Right cardiac atrium (tissue), 5 donors: ENCODE measurements at regions not wholly inside any gene's neighbourhood (a gene's known extent, or its start where the extent isn't known, plus 50 kb on each side); places are given as distances from the start of the nearest gene placed in this dataset.

Experiments
- ATAC-seq, 2 donors: fragments of 200-7000 bp; cut with Tn5 transposase; one replicate each; pipeline versions ENCODE4 v1.8.0 to v1.9.1; 2020; ENCODE audit warnings: moderate library complexity in 2 of 2, mild to moderate bottlenecking in 1 of 2
- DNase-seq, 3 donors: peaks; one replicate each; pipeline ENCODE4 v3.0.0-alpha.2; 2020
- H3K27ac ChIP-seq: one replicate; pipeline ENCODE4 v1.5.1; 2013; ENCODE audit warnings: mild to moderate bottlenecking, low read length, control low read depth, moderate library complexity
- H3K27me3 ChIP-seq: one replicate; pipeline ENCODE4 v1.6.1; 2013; ENCODE audit not compliant: control insufficient read depth, insufficient read depth
- H3K4me1 ChIP-seq: one replicate; pipeline ENCODE4 v1.6.1; 2013; ENCODE audit warnings: low read length; ENCODE audit not compliant: control insufficient read depth, insufficient read depth
- H3K4me3 ChIP-seq: one replicate; pipeline ENCODE4 v1.5.1; 2013; ENCODE audit warnings: low read length, control low read depth
- H3K9me3 ChIP-seq: one replicate; pipeline ENCODE4 v1.6.1; 2013; ENCODE audit warnings: low read length; ENCODE audit not compliant: control insufficient read depth
- WGBS: extraction: QIAGEN DNeasy Blood & Tissue Kit; methylation state at CpG from one replicate; pipeline ENCODE4 v1.1.7; 2013; 5-methylcytosine and 5-hydroxymethylcytosine counted together
- intact Hi-C, 4 donors: fragments of 100-400 bp; cut with DNase I; formaldehyde crosslinking; loops; one replicate each; pipeline versions ENCODE4 v1.11.0 to v1.14.0; 2022 to 2023
- donor health status: healthy with polysubstance abuse.
- donor health status: DM: no; HTN: yes; CAD: no.
- donor health status: DM: no; HTN: no; CAD: no.
- donor health status: DM: no; HTN: yes; CAD: no; lungs with severe emphysema.
- donor health status: DM: yes; HTN: yes; CAD: no.

- DNase-seq (no peak), ATAC-seq (no peak)
- WGBS, result 84% methylated on average over 3 of the region's 3 CpGs
- intact Hi-C loops, result no loop called here
- Histone ChIP-seq H3K9me3 (no peaks in the 10 kb centered on the region), H3K27me3 (no peaks in the 10 kb centered on the region), H3K4me3 (no peak overlapping the region), H3K27ac (no peak overlapping the region), H3K4me1 (no peaks in the 10 kb centered on the region)
Measured at GRCh38 chr14:42090122-42090521, 483.4 kb downstream of the LRFN5 start.

DNA sequence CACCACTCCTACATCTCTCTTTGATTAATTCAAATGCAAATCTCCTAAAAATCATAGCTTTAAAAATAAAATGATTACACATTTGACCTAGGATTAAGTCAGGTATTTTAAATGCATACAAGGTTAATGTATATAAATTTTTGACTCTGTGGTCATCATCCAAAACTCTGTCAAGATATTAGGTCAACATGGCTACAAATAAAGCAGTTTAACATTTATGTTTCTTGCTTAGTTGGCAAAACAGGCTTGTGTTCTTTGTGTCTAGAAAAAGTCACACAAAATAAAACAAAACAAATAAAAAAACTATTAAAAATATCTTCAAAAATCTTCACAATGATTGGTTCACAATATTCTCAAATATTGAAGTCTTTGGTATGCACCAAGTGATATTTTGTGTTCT is 473.2 kb downstream of the LRFN5 start:
- Histone ChIP-seq H3K4me1 (no peaks in the 10 kb centered on the region), H3K4me3 (no peak overlapping the region), H3K9me3 (no peaks in the 10 kb centered on the region), H3K27ac (no peak overlapping the region), H3K27me3 (no peaks in the 10 kb centered on the region)
- no peak for ATAC-seq
- no peak for DNase-seq
- intact Hi-C loops, result no loop called here

GRCh38 chr14:42078345-42078744 is 471.7 kb downstream of the LRFN5 start:
- DNase-seq (no peak), ATAC-seq (no peak)
- intact Hi-C loops, result no loop called here
- no peaks in the 10 kb centered on the region for H3K27me3 ChIP-seq
- no peak overlapping the region for H3K27ac ChIP-seq
- H3K4me3 ChIP-seq, result no peak overlapping the region
- H3K9me3 ChIP-seq, result no peaks in the 10 kb centered on the region
- 60% methylated on average over 2 of the region's 2 CpGs for WGBS
- H3K4me1 ChIP-seq, result no peaks in the 10 kb centered on the region

DNA sequence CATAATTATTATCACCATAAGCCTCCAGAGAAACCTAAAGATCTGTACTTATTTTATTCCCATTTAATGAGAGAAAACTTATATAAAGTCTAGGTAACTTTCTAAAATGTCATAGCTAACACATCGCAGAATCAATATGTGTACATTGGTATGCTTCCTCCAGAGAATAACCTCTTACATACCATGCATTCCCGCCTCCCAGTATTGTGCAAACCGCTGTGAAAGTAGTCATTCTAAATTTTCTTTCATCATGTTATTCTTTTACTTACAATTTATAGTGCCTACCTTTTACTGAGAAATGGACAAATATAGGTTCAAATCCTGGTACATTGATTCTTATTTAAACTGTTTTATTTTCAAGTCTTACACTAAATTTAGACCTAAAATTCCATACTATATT is 463.4 kb downstream of the LRFN5 start:
- intact Hi-C loops, result no loop called here
- ATAC-seq, result no peak
- 82% methylated on average over 3 of the region's 3 CpGs for WGBS
- H3K27me3 ChIP-seq, result no peaks in the 10 kb centered on the region
- H3K27ac ChIP-seq, result no peak overlapping the region
- no peaks in the 10 kb centered on the region for H3K4me1 ChIP-seq
- H3K9me3 ChIP-seq, result no peaks in the 10 kb centered on the region
- no peak for DNase-seq
- H3K4me3 ChIP-seq, result no peak overlapping the region

- intact Hi-C loops, result no loop called here
- no peak for ATAC-seq
- Histone ChIP-seq H3K27ac (no peak overlapping the region), H3K27me3 (no peaks in the 10 kb centered on the region), H3K4me3 (no peak overlapping the region), H3K4me1 (no peaks in the 10 kb centered on the region), H3K9me3 (no peaks in the 10 kb centered on the region)
- WGBS, result 55% methylated on average over 2 of the region's 2 CpGs
- DNase-seq, result no peak
Measured at GRCh38 chr14:42057111-42057510, 450.4 kb downstream of the LRFN5 start.

- ATAC-seq (no peak), DNase-seq (no peak)
- H3K4me1 ChIP-seq, result no peaks in the 10 kb centered on the region
- 18% methylated on average over 3 of the region's 3 CpGs for WGBS
- H3K4me3 ChIP-seq, result no peak overlapping the region
- H3K27ac ChIP-seq, result no peak overlapping the region
- no peaks in the 10 kb centered on the region for H3K9me3 ChIP-seq
- no peaks in the 10 kb centered on the region for H3K27me3 ChIP-seq
- intact Hi-C loops, result no loop called here
Measured at GRCh38 chr14:42047421-42048055, 440.9 kb downstream of the LRFN5 start.

GRCh38 chr14:42045383-42045782 is 438.7 kb downstream of the LRFN5 start:
- no peak for DNase-seq
- WGBS, result 76% methylated on average over 3 of the region's 3 CpGs
- ATAC-seq, result no peak
- intact Hi-C loops, result no loop called here
- Histone ChIP-seq H3K27ac (no peak overlapping the region), H3K4me1 (no peaks in the 10 kb centered on the region), H3K9me3 (no peaks in the 10 kb centered on the region), H3K27me3 (no peaks in the 10 kb centered on the region), H3K4me3 (no peak overlapping the region)

DNA sequence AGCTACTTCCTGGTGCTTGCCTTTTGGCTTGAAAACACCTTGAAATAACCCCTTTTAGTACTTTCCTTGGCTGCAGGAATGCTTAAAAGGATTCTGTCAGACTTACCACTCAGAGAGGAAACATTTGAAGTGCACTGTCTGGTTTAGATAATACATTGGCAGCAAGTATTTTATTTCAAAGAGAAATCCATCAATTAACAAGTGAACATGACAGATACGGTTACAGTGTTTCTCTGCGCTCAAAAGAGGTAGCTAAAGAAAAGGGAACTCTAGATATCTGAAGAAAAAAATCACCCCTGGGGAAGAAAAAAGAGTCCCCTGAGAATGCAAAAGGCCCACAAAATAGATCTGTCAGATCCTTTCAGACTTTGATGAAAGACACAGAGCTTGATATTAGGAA is 421.9 kb downstream of the LRFN5 start:
- Histone ChIP-seq H3K27me3 (no peaks in the 10 kb centered on the region), H3K9me3 (no peaks in the 10 kb centered on the region), H3K27ac (no peak overlapping the region), H3K4me3 (no peak overlapping the region), H3K4me1 (no peaks in the 10 kb centered on the region)
- intact Hi-C loops, result no loop called here
- DNase-seq (no peak), ATAC-seq (no peak)
- 39% methylated on average over 2 of the region's 2 CpGs for WGBS

- DNase-seq, result no peak
- intact Hi-C loops, result no loop called here
- 80% methylated on average over 3 of the region's 3 CpGs for WGBS
- ATAC-seq, result no peak
- H3K4me3 ChIP-seq, result no peak overlapping the region
- H3K9me3 ChIP-seq, result no peaks in the 10 kb centered on the region
- no peaks in the 10 kb centered on the region for H3K4me1 ChIP-seq
- H3K27ac ChIP-seq, result no peak overlapping the region
- no peaks in the 10 kb centered on the region for H3K27me3 ChIP-seq
Measured at GRCh38 chr14:42027271-42027670, 420.6 kb downstream of the LRFN5 start.

DNA sequence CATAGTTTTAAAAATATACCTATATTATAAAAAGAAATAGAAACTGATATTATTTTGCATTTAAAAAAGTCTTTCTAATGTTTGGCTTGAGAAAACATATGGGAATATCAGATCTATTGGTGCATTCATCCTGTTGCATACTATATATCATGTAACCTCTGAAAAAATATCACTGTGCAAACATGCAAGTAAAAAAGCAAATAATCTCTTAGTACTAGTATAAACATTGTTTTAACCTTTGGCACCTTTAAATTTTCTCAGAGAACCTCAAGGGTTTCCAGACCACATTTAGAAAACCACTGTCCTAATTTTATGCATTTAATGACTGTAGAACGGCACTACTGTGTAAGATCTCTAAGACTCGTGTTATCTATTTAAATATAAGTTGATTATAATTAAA is 416.8 kb downstream of the LRFN5 start:
- ATAC-seq (no peak), DNase-seq (no peak)
- no peak overlapping the region for H3K27ac ChIP-seq
- H3K9me3 ChIP-seq, result no peaks in the 10 kb centered on the region
- no peaks in the 10 kb centered on the region for H3K27me3 ChIP-seq
- 46% methylated on average over 2 of the region's 2 CpGs for WGBS
- intact Hi-C loops, result no loop called here
- no peak overlapping the region for H3K4me3 ChIP-seq
- no peaks in the 10 kb centered on the region for H3K4me1 ChIP-seq

GRCh38 chr14:42014301-42014700 is 407.6 kb downstream of the LRFN5 start:
- ATAC-seq (no peak), DNase-seq (no peak)
- Histone ChIP-seq H3K9me3 (no peaks in the 10 kb centered on the region), H3K27ac (no peak overlapping the region), H3K27me3 (no peaks in the 10 kb centered on the region), H3K4me3 (no peak overlapping the region), H3K4me1 (no peaks in the 10 kb centered on the region)
- intact Hi-C loops, result no loop called here
- 74% methylated on average over 3 of the region's 3 CpGs for WGBS

DNA sequence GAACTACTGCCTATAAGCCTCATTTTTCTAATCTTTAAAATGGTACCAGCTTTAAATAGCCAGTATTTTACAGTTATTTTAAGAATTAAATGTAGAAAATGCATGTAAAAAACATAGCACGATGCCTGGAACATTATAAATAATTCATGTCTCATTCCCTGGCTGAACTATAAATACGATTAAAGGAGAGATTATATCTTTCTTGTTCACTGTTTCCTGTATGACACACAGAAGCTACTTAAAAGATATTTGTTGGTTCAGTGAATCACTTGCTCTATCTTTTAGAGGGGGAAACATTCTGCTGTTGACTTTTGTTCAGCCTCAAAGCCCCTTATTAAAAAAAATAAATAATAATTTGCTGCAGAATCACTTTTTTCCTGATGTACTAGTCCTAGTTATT is 406.9 kb downstream of the LRFN5 start:
- intact Hi-C loops, result no loop called here
- WGBS, result 60% methylated on average over 2 of the region's 2 CpGs
- ATAC-seq, result no peak

More for the DNA sequence above, 406.9 kb downstream of the LRFN5 start:
- Histone ChIP-seq H3K4me1 (no peaks in the 10 kb centered on the region), H3K27me3 (no peaks in the 10 kb centered on the region), H3K27ac (no peak overlapping the region), H3K4me3 (no peak overlapping the region), H3K9me3 (no peaks in the 10 kb centered on the region)
- DNase-seq, result no peak
